VCaP (cell line): ENCODE measurements at regions not wholly inside any gene's neighbourhood (a gene's known extent, or its start where the extent isn't known, plus 50 kb on each side); places are given as distances from the start of the nearest gene placed in this dataset.

Source experiments
- H3K27ac ChIP-seq: fragments of 450-650 bp; 2 replicates; pipeline ENCODE4 v1.5.1; 2017
- CTCF ChIP-seq: fragments of 450-650 bp; conservative IDR thresholded peaks from 2 replicates; pipeline ENCODE4 v1.5.1; 2017; ENCODE audit warnings: mild to moderate bottlenecking, moderate library complexity

GRCh38 chr5:143541943-143542797 is 138.7 kb upstream of the NR3C1 start:
- no peak overlapping the region for H3K27ac ChIP-seq
- TF ChIP-seq CTCF = no peak

GRCh38 chr5:143539742-143540141 is 136.3 kb upstream of the NR3C1 start:
- TF ChIP-seq CTCF = no peak
- no peak overlapping the region for H3K27ac ChIP-seq

- no peak for TF ChIP-seq CTCF
- no peak overlapping the region for H3K27ac ChIP-seq
Measured at GRCh38 chr5:143537056-143537455, 133.6 kb upstream of the NR3C1 start.

GRCh38 chr5:143536364-143536763 is 132.9 kb upstream of the NR3C1 start:
- no peak for TF ChIP-seq CTCF
- no peak overlapping the region for H3K27ac ChIP-seq

GRCh38 chr5:143534761-143535154 is 131.3 kb upstream of the NR3C1 start:
- no peak overlapping the region for H3K27ac ChIP-seq
- TF ChIP-seq CTCF = no peak

GRCh38 chr5:143533978-143534760 is 130.7 kb upstream of the NR3C1 start:
- H3K27ac ChIP-seq = no peak overlapping the region
- TF ChIP-seq CTCF = no peak

GRCh38 chr5:143533475-143533874 is 130.0 kb upstream of the NR3C1 start:
- TF ChIP-seq CTCF = no peak

More at GRCh38 chr5:143533475-143533874, 130.0 kb upstream of the NR3C1 start:
- no peak overlapping the region for H3K27ac ChIP-seq
